ENCODE measurements at regions not wholly inside any gene's neighbourhood (a gene's known extent, or its start where the extent isn't known, plus 50 kb on each side); places are given as distances from the start of the nearest gene placed in this dataset.
A peak's percentile ranks its signal among the peaks of the same experiment; 100 is the strongest.

GRCh38 chr2:67726416-67726815 is 329.3 kb downstream of the ETAA1 start:
- BruUV-seq (replicated peaks), result no TSS peak
- H3K9me3 ChIP-seq (ENCODE audit: low read depth, low read length, poor library complexity, severe bottlenecking), result no peaks in the 10 kb centered on the region
- DNase-seq (ENCODE audit: low spot score), result peak; percentile 33
- H3K27ac ChIP-seq (ENCODE audit: low read depth, low read length, poor library complexity, severe bottlenecking), result no peak overlapping the region
- ChIA-PET CTCF (no interaction called here), POLR2A (ENCODE audit: low non-redundant PET) (no interaction called here)
- H3K36me3 ChIP-seq (ENCODE audit: insufficient read depth, low read length, poor library complexity, severe bottlenecking), result no peaks in the 10 kb centered on the region
- H3K27me3 ChIP-seq (replicated peaks; ENCODE audit: insufficient read depth, low read depth, low read length, poor library complexity), result no peaks in the 10 kb centered on the region
- TF ChIP-seq CTCF (conservative IDR thresholded peaks at IDR 0.05; ENCODE audit: low read depth, low read length), result no peak
- TF ChIP-seq EZH2 (IDR thresholded peaks at IDR 0.05; ENCODE audit: borderline replicate concordance, low read depth, low read length, poor library complexity, severe bottlenecking), result no peak
- intact Hi-C loops (cut with micrococcal nuclease; ENCODE audit: unreplicated experiment), result no loop called here
- no peaks in the 10 kb centered on the region for H3K4me1 ChIP-seq (ENCODE audit: insufficient read depth, low read length, poor library complexity, severe bottlenecking)
- no peak overlapping the region for H3K4me3 ChIP-seq (ENCODE audit: low read depth, low read length, poor library complexity, severe bottlenecking)

- POLR2A ChIA-PET (ENCODE audit: low non-redundant PET), result no interaction called here
Measured at GRCh38 chr2:67727131-67727530, 330.0 kb downstream of the ETAA1 start.

GRCh38 chr2:67727623-67728022 is 330.5 kb downstream of the ETAA1 start:
- H3K9me3 ChIP-seq (ENCODE audit: low read depth, low read length, poor library complexity, severe bottlenecking), result no peaks in the 10 kb centered on the region
- CTCF ChIA-PET, result no interaction called here
- H3K27ac ChIP-seq (ENCODE audit: low read depth, low read length, poor library complexity, severe bottlenecking), result no peak overlapping the region
- no peaks in the 10 kb centered on the region for H3K27me3 ChIP-seq (replicated peaks; ENCODE audit: insufficient read depth, low read depth, low read length, poor library complexity)
- POLR2A ChIA-PET (ENCODE audit: low non-redundant PET), result no interaction called here
- H3K4me3 ChIP-seq (ENCODE audit: low read depth, low read length, poor library complexity, severe bottlenecking), result no peak overlapping the region
- no TSS peak for BruUV-seq (replicated peaks)
- TF ChIP-seq CTCF (conservative IDR thresholded peaks at IDR 0.05; ENCODE audit: low read depth, low read length), result no peak
- no peak for TF ChIP-seq EZH2 (IDR thresholded peaks at IDR 0.05; ENCODE audit: borderline replicate concordance, low read depth, low read length, poor library complexity, severe bottlenecking)
- no peaks in the 10 kb centered on the region for H3K36me3 ChIP-seq (ENCODE audit: insufficient read depth, low read length, poor library complexity, severe bottlenecking)
- no peaks in the 10 kb centered on the region for H3K4me1 ChIP-seq (ENCODE audit: insufficient read depth, low read length, poor library complexity, severe bottlenecking)
- no peak for DNase-seq (ENCODE audit: low spot score)
- intact Hi-C loops (cut with micrococcal nuclease; ENCODE audit: unreplicated experiment), result no loop called here

More at GRCh38 chr2:67727131-67727530, 330.0 kb downstream of the ETAA1 start:
- Histone ChIP-seq H3K9me3 (ENCODE audit: low read depth, low read length, poor library complexity, severe bottlenecking) (no peaks in the 10 kb centered on the region), H3K36me3 (ENCODE audit: insufficient read depth, low read length, poor library complexity, severe bottlenecking) (no peaks in the 10 kb centered on the region), H3K4me1 (ENCODE audit: insufficient read depth, low read length, poor library complexity, severe bottlenecking) (no peaks in the 10 kb centered on the region), H3K27me3 (replicated peaks; ENCODE audit: insufficient read depth, low read depth, low read length, poor library complexity) (no peaks in the 10 kb centered on the region), H3K4me3 (ENCODE audit: low read depth, low read length, poor library complexity, severe bottlenecking) (no peak overlapping the region), H3K27ac (ENCODE audit: low read depth, low read length, poor library complexity, severe bottlenecking) (no peak overlapping the region)
- no peak for TF ChIP-seq EZH2 (IDR thresholded peaks at IDR 0.05; ENCODE audit: borderline replicate concordance, low read depth, low read length, poor library complexity, severe bottlenecking)
- TF ChIP-seq CTCF (conservative IDR thresholded peaks at IDR 0.05; ENCODE audit: low read depth, low read length), result no peak
- DNase-seq (ENCODE audit: low spot score), result no peak
- CTCF ChIA-PET, result no interaction called here
- intact Hi-C loops (cut with micrococcal nuclease; ENCODE audit: unreplicated experiment), result no loop called here
- BruUV-seq (replicated peaks), result no TSS peak
